Fibroblast of skin of scalp (primary cell): ENCODE measurements at regions not wholly inside any gene's neighbourhood (a gene's known extent, or its start where the extent isn't known, plus 50 kb on each side); places are given as distances from the start of the nearest gene placed in this dataset.
"Not testable (repeated sequence)": the region's sequence is repeated elsewhere in the genome, so short reads cannot be mapped to it uniquely, and the experiment has no call there.

ENCODE experiments used
- DNase-seq: peaks from one replicate; pipeline ENCODE4 v3.0.0-alpha.2; 2013

DNA sequence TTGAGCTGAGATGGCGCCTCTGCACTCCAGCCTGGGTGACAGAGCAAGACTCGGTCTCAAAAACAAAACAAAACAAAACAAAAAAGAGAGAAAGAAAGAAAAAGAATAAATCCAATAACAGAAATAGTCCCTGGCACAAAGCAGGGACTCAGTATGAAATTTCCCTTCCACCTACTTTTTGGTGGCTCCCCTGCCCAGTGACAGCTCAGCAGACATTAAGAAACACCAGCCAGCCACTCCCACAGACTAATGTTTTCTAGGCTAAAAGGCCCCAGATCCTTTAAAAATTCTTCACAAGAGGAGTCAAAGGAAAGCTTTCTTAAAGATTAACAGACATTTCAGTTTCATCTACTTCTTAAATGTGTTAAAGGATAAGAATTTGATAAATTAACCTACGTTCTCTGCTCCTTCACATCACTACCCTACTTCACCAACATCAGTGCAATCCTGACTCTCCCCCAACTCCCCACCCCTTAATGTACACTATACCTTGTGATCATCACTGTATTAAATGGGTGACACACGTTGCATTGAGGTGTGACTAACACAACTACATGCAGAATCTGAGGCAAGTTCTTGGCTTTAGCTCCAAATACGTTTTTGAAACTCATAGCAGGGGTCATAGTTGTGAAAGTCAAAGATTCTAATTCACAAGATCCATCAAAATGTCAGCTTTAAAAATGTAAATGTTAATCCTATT, 114.5 kb upstream of the CAV2 start:
- no peak for DNase-seq

DNA sequence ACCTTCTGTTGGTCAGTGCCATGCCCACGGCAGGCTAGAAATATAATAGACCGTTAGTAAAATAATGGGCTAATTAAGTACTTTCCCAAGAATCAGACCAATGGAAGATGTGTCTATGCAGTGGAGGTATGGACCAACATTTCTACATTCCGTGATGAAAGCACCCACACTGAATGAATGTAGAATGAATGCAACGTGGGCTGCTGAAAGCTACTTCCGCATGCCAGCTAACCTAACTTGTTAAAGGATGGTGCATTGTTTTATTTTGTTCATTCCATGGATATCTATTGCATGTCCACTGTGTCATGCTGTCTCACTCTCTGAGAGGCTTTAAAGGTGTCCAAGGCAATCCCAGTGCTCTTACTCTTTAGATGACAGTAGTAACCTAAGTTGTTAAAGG, 112.9 kb upstream of the CAV2 start:
- no peak for DNase-seq

DNA sequence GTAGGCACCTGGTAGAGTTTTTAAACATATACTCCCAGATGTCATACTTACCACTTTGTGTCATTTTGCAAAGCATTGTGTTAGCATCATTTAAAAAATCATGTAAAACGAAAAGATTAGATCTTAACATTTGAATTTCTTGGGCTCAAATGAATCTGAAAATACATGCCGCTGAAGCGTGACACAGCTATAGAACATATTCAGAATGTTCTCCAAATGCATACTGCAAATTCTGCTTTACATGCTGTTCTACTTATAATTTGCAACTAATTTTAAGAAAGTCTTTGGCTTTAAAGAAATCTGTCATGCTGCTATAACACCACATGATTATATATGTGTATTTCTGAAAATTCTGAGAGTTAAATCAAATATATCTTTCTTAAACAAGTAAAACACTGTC, 109.2 kb upstream of the CAV2 start:
- no peak for DNase-seq

DNA sequence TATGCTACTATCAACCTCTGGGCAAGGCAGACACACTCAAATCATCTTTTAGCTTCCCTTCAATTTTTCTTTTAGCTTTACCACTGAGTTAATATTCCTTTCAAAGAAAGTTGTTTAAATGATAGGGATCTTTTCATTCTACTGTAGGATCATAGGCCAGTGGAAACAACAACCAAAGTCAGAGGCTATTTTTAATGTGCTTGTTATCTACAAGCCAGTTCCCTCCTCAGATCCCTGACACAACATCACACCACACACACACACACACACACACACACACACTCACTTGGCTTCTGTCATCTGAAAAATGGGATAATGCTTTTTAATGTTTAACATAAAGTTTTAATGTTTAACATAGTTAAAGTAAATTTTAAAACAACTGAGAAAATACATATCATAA, 106.7 kb upstream of the CAV2 start:
- DNase-seq, result no peak

DNA sequence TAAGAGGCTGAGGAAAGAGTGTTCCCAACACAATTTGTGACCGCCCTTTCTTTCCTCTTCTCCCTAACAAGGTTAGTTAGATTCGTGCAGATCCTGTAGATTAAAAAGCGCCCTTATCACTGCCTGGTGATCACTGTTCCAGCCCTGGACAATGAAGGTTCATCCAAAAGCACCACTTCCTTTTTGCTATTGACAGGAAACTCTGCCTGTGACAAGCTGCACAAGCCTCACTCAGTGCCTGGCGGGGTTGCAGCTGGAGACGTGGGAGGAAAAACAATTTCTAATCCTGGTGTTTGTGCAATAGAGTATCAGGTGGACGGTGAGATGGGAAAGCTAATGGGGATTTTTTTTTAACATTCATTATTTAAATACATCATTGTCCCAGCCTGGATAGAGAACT, 105.9 kb upstream of the CAV2 start:
- no peak for DNase-seq

DNA sequence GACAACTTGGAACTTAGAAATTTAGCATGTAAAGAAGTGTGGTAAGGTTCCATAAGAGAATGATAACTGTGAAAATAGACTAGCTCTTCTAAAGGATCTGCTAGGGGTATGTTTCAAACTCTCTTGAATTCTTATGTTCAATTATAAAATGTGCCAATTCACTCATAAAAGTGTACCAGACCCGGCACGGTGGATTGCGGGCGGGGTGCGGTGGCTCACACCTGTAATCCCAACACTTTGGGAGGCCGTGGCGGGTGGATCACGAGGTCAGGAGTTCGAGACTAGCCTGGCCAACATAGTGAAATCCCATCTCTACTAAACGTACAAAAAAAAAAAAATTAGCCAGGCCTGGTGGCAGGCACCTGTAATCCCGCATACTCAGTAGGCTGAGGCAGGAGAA, 105.4 kb upstream of the CAV2 start:
- no peak for DNase-seq

DNA sequence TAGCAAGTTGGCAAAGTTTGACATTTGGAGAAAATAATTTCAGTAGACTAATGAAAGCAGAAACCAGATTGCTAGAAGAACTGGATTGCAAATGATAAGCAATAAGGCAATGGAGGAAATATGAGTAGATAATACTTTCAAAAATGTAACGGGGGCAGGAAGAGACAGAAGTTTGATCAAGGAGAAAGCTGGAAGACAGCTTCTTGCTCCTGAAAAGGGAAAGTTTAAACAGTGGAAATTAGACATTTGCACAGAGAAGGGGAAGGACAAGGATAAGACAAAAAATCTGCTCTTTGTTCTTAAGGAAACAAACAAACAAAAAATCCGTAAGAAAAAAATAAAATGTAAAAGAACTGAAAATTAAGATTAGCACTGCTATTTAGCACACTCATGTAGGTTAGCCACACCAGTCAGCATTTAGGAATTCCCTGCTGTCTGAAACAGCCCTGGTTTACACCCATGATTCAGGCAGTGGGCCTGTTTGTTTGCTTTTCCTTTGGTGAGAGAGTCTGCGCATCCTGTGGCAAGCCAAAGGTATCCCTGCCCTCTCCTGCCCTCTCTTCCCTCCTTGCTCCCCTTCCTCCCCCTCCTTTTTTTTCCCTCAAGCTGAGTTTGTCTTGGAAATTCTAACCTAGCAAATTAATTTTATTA, 104.3 kb upstream of the CAV2 start:
- DNase-seq, result peak; percentile 89

DNA sequence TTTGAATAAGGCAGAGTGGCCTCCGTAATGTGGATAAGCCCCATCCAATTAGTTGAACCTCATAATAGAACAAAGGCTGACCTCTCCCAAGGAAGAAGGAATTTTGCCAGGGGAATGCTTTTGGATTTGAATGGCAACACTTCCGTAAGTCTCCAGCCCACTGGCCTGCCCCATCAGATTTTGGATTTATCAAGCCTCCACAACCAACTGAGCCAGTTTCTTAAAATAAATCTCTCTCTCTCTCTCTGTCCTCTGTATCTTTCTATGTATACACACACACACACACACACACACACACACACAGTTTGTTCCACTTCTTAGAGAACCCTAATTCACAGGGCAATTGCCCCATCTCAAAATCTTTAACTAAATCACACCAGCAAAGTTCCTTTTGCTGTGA, 100.9 kb upstream of the CAV2 start:
- no peak for DNase-seq

DNA sequence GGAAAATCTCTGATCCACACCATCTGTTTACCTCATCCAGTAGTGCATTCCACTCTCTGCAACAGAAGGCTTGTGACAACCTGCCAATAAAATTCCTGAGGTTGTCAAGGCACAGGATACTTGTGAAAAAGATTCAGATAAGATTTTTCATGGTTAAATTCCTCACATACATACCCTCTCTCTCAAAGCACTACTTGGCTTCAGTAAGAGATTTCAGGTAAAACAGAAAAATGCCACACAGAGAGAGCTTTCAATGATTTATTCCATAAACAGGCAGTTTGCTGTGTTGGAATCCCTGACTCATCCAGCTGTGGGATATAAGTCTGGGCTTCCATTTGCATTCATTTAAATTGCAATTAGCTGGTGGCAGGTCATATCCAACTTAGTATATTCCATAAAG, 99.7 kb upstream of the CAV2 start:
- peak; percentile 72 for DNase-seq

DNA sequence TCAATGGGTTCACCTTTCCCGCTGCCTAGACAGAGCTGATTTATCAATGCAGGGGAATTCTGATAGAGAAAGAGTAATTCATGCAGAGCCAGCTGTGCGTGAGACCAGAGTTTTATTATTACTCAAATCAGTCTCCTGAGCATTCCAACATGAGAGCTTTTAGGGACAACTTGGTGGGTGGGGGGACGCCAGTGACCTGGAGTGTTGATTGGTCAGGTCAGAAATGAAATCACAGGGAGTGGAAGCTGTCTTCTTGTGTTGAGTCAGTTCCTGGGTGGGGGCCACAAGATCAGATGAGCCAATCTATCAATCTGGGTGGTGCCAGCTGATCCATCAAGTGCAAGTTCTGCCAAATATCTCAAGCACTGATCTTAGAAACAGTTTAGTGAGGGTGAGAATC, 99.0 kb upstream of the CAV2 start:
- no peak for DNase-seq

DNA sequence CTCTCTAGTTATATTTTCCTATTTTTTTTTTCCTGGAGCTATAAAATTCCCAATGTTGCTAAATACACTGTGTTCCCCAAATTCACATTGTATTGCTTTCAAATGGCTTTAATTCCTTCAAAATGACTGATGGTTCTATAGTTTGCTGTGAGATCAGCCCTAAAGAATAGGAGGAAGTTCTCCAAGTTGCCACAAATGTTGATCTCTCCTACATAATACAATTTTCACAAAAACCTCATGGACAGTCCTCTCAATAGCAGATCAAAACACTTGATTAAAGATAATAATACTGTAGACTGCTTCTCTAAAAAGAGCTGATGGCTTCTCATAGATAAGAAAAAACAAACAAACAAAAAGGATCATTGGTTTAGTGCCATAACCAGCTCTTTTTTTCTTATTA, 97.8 kb upstream of the CAV2 start:
- no peak for DNase-seq

DNA sequence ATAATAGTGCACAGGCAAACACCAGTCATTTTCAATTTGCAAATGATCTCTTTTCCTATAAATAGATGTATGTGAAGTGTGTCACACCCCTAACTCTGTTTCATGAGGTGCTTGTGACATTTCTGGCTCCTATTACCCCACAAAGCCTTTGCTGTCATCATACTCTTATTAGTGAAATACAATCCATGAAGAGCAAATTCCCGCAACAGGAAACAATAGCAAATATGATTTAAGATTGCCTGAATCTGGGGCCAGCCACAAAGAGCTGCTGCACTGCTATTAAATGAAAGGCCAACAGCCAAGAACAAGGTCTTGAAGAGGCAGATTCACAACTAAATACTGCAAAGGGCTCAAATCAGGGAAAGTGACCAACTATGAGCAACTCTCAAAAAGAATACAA, 96.3 kb upstream of the CAV2 start:
- peak; percentile 55 for DNase-seq

DNA sequence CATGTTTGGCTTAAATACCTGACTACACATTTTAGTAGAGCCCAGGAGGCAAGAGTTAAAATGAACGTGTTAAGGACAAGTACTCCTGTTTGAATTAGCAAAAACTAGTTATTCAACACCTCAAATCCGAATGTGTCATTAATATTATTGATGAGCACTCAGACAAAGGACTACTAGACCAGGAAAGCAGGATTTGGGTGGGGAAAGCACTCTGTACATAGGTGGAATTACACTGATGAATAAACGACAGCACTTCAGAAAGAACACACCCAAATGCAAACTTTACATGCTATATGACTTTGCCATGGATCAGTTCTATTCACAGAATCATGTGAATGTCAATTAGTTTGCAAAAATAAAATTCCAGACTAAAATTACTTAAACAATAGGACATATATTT, 95.1 kb upstream of the CAV2 start:
- no peak for DNase-seq

DNA sequence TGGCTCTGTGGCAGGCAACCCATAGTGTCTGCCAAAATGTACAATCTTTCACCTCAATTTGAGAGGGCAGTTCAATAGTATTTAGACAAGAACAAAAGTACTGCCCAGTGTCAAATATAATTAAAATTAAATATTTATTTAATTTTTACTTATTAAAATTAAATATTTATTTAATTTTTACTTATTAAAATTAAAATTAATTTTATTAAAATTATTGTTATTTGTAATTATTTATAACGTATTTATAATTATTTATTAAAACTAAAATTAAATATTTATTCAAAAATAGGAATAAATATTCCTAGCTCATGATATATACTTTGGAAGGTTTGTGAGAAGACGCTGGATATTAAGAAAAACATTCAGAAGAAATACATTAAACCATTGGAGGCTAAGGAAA, 93.7 kb upstream of the CAV2 start:
- DNase-seq, result no peak

DNA sequence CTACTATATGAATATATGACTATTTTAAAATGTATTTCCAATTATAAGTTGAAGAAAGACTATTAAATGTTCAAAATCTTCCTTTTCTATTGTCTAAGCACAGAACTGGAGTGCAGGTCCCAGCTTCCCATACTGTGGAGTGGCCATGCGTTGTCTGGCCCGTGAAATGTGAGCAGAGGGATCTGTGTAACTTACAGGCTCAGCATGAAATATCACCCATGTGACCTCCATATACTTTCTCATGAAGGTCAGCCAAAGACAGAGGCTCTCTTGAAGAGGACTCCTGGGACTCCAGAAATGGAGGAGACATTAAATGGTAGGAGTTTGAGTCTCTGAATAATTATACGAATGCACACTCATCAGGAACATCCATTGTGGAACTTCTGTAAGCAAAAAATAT, 92.4 kb upstream of the CAV2 start:
- no peak for DNase-seq

DNA sequence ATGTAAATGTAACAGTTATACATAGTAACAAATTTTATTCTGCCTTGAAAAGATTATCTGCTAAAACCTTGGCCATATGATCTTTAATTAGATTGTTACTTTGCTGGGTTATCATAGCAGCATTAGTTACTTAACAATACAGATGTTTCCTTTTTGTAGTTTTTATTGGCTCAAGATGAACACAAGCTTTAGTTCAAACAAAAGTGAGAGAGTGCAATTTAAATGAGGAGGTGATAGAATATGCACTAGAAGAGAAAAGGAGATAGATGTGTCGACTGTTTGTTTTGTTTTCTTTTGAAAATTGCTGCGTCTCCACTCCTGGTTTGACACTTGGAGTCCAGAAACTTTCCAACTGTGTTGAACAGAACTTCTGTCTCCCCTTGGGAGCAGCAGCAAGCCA, 91.4 kb upstream of the CAV2 start:
- no peak for DNase-seq

DNA sequence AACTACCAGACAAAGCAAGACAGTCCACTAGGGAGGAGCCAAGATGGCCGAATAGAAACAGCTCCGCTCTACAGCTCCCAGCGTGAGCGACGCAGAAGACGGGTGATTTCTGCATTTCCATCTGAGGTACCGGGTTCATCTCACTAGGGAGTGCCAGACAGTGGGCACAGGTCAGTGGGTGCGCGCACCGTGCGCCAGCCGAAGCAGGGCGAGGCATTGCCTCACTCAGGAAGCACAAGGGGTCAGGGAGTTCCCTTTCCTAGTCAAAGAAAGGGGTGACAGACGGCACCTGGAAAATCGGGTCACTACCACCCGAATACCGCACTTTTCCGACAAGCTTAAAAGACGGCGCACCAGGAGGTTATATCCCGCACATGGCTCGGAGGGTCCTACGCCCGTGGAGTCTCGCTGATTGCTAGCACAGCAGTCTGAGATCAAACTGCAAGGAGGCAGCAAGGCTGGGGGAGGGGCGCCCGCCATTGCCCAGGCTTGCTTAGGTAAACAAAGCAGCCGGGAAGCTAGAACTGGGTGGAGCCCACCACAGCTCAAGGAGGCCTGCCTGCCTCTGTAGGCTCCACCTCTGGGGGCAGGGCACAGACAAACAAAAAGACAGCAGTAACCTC, 90.6 kb upstream of the CAV2 start:
- DNase-seq, result not testable (repeated sequence)

DNA sequence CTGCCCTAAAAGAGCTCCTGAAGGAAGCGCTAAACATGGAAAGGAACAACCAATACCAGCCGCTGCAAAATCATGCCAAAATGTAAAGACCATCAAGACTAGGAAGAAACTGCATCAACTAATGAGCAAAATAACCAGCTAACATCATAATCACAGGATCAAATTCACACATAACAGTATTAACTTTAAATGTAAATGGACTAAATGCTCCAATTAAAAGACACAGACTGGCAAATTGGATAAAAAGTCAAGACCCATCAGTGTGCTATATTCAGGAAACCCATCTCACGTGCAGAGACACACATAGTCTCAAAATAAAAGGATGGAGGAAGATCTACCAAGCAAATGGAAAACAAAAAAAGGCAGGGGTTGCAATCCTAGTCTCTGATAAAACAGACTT, 88.8 kb upstream of the CAV2 start:
- not testable (repeated sequence) for DNase-seq

DNA sequence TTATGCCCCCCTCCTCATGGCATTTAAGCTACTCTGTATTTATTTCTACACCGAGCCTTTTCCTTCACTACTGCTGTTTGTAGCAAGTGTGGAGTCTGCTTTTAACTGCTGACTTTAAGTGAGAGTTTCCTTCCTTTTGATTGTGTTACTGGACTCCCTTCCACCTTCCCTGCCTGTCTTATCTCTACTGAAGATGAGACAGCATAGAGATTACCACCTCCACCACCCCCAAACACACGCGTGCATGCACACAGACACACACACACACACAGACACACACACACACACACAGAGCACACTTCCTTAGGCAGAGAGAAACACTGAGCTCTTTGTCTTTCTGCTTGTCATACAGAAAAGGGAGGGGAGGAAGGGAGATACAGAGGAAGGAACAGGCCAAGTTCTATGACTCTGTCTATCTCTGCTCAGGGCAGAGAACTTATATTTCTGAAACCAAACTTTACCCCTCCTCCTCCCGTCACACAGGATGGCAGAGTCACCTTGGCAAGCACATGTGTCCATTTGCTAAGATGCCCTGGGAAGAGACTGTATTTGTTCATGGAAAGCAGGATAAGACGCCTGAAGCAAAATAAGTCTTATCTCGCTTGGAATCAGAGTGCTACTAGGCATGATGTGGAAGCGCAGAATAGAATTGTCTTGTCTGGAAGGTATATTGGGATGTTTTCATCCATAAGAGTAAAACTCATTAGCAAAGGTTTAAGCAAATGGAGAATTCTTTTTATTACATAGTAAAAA, 81.8 kb upstream of the CAV2 start:
- no peak for DNase-seq

DNA sequence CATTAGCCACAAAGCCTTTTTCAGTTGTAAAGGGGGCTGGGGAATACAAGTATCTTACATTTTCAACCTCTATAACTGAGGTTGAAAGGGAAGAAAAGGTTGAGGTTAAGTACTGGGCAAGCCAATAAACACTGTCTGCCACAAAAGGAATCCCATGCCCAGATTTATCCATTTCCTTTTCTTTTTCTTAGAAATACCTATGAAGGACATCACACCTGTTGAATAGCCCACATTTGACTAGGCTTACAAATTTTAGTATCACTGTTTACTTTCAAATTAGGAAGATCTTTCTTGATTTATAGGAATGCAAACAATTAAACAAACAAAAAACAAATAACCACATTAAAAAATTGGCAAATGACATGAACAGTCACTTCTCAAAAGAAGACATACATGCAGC, 81.0 kb upstream of the CAV2 start:
- DNase-seq, result no peak

DNA sequence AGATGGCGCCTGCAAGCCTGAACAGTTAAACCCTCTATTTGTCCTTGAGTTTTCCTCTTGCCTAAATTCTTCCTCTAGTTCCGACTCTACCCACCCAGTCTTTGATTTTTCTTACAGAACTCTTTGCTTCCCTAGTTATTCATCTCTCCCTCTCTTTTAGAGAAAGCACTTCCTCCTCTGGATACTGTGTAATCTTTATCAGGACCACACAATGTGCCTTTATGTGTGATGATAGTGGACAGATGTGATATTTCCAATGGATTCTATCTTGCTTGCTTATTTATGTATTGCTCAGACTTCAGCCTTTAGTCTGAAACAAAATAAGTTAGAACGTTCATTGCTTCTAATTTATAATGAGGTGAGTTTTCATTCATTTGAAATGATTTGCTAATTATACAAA, 79.5 kb upstream of the CAV2 start:
- no peak for DNase-seq

DNA sequence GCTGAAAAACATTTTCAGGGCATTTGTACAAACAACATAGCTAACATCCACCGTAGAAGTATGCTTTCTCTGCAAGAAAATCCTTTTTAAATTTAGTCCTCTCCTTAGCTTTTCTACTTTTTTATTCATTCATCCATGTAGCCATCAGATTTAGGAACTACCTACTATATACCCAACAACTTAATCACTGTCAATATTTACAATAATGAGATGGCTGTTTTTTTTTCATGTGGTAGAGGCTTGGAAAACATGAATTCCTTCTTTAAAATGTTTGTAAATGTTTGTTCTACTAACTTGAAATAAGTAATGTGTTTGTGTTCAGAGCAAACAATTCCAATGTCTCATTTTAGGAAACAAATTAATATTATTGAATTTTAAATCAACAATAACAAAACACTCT, 78.2 kb upstream of the CAV2 start:
- DNase-seq, result no peak

DNA sequence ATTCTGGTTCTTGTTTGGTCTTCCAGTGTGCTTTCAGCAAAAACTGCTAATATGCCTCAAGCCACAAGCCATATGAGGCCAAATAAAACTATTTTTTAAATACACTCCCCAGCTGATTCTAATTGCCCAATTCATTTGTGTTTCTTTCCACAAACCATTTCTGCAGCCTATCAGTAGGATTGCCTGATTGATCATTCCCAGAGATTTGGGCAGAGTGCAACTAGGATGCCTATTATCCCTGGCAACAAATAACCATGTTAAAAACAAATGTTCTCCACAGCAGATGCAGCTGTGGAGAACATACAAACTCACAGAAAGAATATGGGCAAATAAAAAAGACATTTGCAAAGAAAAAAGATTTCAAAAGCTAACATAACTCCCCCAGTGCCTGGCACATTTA, 76.9 kb upstream of the CAV2 start:
- no peak for DNase-seq

DNA sequence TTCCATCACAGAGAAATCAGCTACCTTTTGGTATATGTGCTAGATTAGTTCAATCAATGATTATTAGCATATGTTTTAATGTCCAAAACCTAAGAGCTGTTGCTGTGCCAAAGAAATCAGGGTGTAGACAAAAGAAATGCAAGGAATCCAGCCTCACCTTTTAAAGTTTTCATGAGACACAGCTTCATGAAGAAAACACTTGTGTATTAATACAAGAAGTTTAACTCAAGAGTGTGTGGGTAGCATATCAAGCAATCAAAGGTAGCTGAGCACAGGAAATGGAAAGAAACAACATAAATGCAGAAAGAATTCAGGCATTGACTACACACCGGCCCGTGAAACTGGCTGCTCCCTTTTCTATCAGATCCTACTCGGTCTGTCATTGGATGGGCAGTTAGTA, 76.0 kb upstream of the CAV2 start:
- no peak for DNase-seq
